ENCODE measurements at regions not wholly inside any gene's neighbourhood (a gene's known extent, or its start where the extent isn't known, plus 50 kb on each side); places are given as distances from the start of the nearest gene placed in this dataset.
A peak's percentile ranks its signal among the peaks of the same experiment; 100 is the strongest.

DNA sequence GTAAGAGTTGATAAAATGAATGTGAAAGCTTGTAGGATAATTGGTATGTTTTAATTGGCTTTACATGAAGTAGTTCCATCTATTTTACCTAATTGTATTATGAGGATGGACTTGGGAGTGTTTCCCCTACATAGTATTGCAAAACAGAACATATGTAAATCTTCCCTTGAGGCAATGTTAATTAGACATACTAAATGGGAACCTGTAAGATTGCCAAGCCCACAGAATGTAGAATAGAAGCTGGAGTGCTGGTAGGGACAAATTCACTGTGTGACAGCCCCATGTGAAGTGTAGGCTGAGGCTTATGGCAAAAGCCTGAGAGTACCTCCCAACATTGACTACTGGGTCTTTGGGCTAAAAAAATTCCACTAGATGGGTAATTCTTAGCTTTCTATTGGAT is 615.0 kb upstream of the AMOT start:
- no peaks in the 10 kb centered on the region for H3K4me1 ChIP-seq (ENCODE audit: control insufficient read depth, insufficient read depth, low read length, unreplicated experiment)

DNA sequence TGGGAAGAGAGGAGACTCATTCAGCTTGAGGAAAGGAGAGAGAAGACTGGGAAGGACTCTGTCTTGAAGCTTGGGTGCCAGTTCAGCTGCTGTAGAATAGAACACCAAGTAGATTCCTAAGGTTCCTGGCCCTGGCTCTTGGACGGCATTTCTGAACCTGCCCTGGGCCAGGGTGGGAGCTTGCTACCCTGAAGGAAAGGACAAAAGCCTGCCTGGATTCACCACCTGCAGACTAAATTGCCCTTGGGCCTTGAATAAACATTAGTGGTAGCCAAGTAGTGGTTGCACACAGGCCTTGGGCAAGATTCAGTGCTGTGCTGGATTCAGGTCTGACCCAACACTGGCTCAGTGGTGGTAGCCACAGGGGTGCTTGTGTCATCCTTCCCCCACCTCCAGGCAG is 588.4 kb upstream of the AMOT start:
- Histone ChIP-seq H3K36me3 (ENCODE audit: insufficient read depth, low read length) (no peaks in the 10 kb centered on the region), H2AFZ (ENCODE audit: low read length, unreplicated experiment) (no peak overlapping the region), H3K4me1 (ENCODE audit: control insufficient read depth, insufficient read depth, low read length, unreplicated experiment) (no peaks in the 10 kb centered on the region), H3K79me2 (ENCODE audit: control insufficient read depth, insufficient read depth, low read length, unreplicated experiment) (no peaks in the 10 kb centered on the region), H3K4me3 (ENCODE audit: low read depth, low read length) (no peak overlapping the region), H3K27ac (ENCODE audit: low read depth, low read length) (no peak overlapping the region), H3K27me3 (ENCODE audit: insufficient read depth, low read length) (no peaks in the 10 kb centered on the region)

More for the DNA sequence above, 615.0 kb upstream of the AMOT start:
- Histone ChIP-seq H3K27me3 (ENCODE audit: insufficient read depth, low read length) (no peaks in the 10 kb centered on the region), H3K4me3 (ENCODE audit: low read depth, low read length) (no peak overlapping the region), H3K36me3 (ENCODE audit: insufficient read depth, low read length) (no peaks in the 10 kb centered on the region), H2AFZ (ENCODE audit: low read length, unreplicated experiment) (no peak overlapping the region), H3K27ac (ENCODE audit: low read depth, low read length) (no peak overlapping the region), H3K79me2 (ENCODE audit: control insufficient read depth, insufficient read depth, low read length, unreplicated experiment) (no peaks in the 10 kb centered on the region)

DNA sequence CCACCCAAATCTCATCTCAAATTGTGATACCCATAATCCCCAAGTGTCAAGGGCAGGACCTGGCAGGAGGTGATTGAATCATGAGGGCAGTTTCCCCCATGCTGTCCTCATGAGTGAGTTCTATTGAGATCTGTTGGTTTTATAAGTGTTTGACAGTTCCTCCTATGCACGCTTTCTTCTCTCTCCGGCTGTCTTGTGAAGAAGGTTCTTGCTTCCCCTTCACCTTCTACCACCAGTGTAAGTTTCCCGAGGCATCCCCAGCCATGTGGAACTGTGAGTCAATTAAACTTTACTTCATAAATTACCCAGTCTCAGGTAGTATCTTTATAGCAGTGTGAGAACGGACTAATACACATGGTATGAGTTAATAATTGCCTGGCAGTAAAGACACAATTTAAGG is 581.7 kb upstream of the AMOT start:
- Histone ChIP-seq H3K27me3 (ENCODE audit: insufficient read depth, low read length) (no peaks in the 10 kb centered on the region), H3K36me3 (ENCODE audit: insufficient read depth, low read length) (no peaks in the 10 kb centered on the region), H3K79me2 (ENCODE audit: control insufficient read depth, insufficient read depth, low read length, unreplicated experiment) (no peaks in the 10 kb centered on the region), H3K4me1 (ENCODE audit: control insufficient read depth, insufficient read depth, low read length, unreplicated experiment) (no peaks in the 10 kb centered on the region), H3K27ac (ENCODE audit: low read depth, low read length) (no peak overlapping the region), H3K4me3 (ENCODE audit: low read depth, low read length) (no peak overlapping the region), H2AFZ (ENCODE audit: low read length, unreplicated experiment) (no peak overlapping the region)

DNA sequence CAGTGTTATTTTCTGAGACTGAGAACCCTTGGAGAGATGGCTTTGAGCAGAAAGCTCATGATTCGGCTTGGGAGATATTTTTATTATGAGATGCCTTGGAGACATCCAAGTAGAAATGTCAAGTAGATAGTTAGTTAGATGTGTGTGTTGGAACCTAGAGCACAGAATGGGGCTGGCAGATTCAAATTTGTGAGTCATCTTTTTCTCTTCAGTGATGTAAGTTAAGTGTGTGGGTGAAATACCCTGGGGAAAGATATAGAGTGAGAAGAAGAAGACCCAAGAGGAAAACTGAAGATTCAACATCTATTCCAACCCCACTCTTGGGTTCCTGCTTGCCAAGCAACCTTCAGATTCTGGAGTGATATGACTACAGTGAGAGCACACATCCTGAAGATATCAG is 580.8 kb upstream of the AMOT start:
- Histone ChIP-seq H3K4me1 (ENCODE audit: control insufficient read depth, insufficient read depth, low read length, unreplicated experiment) (no peaks in the 10 kb centered on the region), H2AFZ (ENCODE audit: low read length, unreplicated experiment) (no peak overlapping the region), H3K36me3 (ENCODE audit: insufficient read depth, low read length) (no peaks in the 10 kb centered on the region), H3K4me3 (ENCODE audit: low read depth, low read length) (no peak overlapping the region), H3K79me2 (ENCODE audit: control insufficient read depth, insufficient read depth, low read length, unreplicated experiment) (no peaks in the 10 kb centered on the region), H3K27ac (ENCODE audit: low read depth, low read length) (no peak overlapping the region), H3K27me3 (ENCODE audit: insufficient read depth, low read length) (no peaks in the 10 kb centered on the region)

DNA sequence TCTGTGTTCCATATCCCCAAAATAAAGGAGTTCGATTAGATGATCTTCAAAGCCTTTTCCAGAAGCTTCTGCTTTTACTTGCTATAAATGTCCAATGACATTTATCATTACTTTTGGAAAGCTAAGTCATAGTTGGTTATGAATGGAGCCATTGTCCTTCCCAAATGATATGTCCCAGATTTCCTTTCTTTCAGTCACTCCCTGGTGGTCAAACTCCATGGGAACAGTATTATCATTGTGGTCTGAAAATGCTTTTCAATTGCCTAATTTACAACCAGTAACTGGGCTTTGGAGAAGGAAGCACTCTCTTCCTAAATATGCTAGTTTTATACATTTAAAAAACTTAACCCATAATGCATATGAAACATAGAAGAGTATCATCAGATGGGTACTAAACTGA is 571.5 kb upstream of the AMOT start:
- Histone ChIP-seq H3K79me2 (ENCODE audit: control insufficient read depth, insufficient read depth, low read length, unreplicated experiment) (no peaks in the 10 kb centered on the region), H3K36me3 (ENCODE audit: insufficient read depth, low read length) (no peaks in the 10 kb centered on the region), H3K27ac (ENCODE audit: low read depth, low read length) (no peak overlapping the region), H3K4me1 (ENCODE audit: control insufficient read depth, insufficient read depth, low read length, unreplicated experiment) (no peaks in the 10 kb centered on the region), H3K4me3 (ENCODE audit: low read depth, low read length) (no peak overlapping the region), H2AFZ (ENCODE audit: low read length, unreplicated experiment) (no peak overlapping the region), H3K27me3 (ENCODE audit: insufficient read depth, low read length) (no peaks in the 10 kb centered on the region)

DNA sequence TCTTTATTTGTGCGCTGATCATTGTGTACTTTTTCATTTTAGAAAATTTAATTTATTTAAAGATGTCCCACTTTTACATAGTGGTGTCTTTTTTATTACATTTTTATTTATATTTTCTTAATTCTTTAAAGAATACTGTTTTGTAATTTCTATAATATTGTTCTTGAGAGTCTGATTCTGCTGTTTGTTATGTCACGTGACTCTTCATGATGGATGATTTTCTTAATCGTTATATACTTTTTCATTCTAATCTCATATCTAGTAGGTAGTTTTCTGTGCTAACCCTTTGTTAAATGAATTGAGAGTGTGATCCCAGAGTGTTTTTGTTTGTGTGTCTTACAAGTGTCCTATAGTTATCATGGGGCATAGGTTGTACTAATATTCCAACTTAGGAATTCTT is 568.2 kb upstream of the AMOT start:
- Histone ChIP-seq H3K36me3 (ENCODE audit: insufficient read depth, low read length) (no peaks in the 10 kb centered on the region), H3K27me3 (ENCODE audit: insufficient read depth, low read length) (no peaks in the 10 kb centered on the region), H3K4me3 (ENCODE audit: low read depth, low read length) (no peak overlapping the region), H2AFZ (ENCODE audit: low read length, unreplicated experiment) (no peak overlapping the region), H3K4me1 (ENCODE audit: control insufficient read depth, insufficient read depth, low read length, unreplicated experiment) (no peaks in the 10 kb centered on the region), H3K27ac (ENCODE audit: low read depth, low read length) (no peak overlapping the region), H3K79me2 (ENCODE audit: control insufficient read depth, insufficient read depth, low read length, unreplicated experiment) (no peaks in the 10 kb centered on the region)

DNA sequence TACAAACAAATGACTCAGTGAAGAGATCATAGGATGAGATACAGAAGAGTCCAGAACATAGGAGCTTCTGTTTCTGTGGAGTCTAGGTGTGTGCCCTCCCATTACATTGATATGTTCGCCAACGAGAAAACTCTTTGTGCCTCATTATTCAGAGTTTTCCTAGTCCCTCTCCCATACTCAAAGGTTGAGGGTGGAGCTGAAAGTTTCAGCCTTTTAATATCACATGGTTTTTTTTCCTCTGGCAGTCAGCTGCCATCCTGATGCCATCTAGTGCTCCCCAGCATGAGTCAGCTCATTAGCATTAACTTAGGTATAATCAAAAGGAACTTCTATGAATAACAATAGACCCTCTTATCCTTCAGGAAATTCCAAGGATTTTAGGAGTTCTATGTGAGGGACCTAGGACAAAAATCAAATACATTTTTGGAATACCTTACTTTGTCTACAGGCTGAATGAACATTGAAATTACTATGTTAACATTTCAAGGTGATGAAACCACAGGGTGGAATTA is 559.6 kb upstream of the AMOT start:
- Histone ChIP-seq H3K4me3 (ENCODE audit: low read depth, low read length) (peak overlapping the region; percentile 37; the same call in 1 of the 2 replicates), H3K27me3 (ENCODE audit: insufficient read depth, low read length) (no peaks in the 10 kb centered on the region), H3K27ac (ENCODE audit: low read depth, low read length) (peak overlapping the region; percentile 56)

DNA sequence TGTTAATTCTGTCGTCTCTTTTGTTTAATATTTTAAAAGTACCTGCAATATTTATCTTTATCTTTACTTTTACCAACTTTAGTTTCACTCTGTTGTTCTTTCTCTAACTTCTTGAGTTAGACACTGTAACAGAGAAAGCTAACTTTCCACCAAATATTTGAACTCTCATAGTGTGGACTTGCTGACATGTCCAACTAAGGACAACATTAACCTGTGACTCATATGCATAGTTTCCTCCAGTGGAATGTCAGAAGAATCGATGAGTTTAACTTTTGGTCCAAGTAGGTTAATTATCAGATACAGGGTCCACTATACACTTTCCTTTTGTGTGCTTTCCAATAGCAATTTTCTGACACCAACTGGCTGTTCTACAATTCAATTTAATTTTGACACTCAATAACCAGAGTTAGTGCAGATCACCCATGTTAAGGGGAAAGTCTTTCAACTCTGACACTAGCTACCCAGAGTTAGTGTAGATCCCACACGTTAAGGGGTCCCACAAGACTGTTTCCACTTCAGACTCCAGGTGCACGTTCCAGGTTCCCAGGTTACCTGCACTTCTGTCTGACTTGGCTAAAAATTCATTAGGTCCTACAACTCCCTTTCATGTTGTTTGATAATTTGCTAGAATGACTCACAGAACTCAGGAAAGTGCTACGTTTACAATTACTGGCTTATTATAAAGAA is 559.0 kb upstream of the AMOT start:
- Histone ChIP-seq H3K36me3 (ENCODE audit: insufficient read depth, low read length) (no peaks in the 10 kb centered on the region), H3K4me1 (ENCODE audit: control insufficient read depth, insufficient read depth, low read length, unreplicated experiment) (peaks cover 14% of the 10 kb centered on the region), H3K4me3 (ENCODE audit: low read depth, low read length) (peak overlapping the region; percentile 37; the same call in 1 of the 2 replicates), H3K79me2 (ENCODE audit: control insufficient read depth, insufficient read depth, low read length, unreplicated experiment) (no peaks in the 10 kb centered on the region), H3K27ac (ENCODE audit: low read depth, low read length) (peak overlapping the region; percentile 56), H3K27me3 (ENCODE audit: insufficient read depth, low read length) (no peaks in the 10 kb centered on the region), H2AFZ (ENCODE audit: low read length, unreplicated experiment) (no peak overlapping the region)

More for the DNA sequence above, 559.6 kb upstream of the AMOT start:
- Histone ChIP-seq H3K36me3 (ENCODE audit: insufficient read depth, low read length) (no peaks in the 10 kb centered on the region), H2AFZ (ENCODE audit: low read length, unreplicated experiment) (no peak overlapping the region), H3K4me1 (ENCODE audit: control insufficient read depth, insufficient read depth, low read length, unreplicated experiment) (peaks cover 14% of the 10 kb centered on the region), H3K79me2 (ENCODE audit: control insufficient read depth, insufficient read depth, low read length, unreplicated experiment) (no peaks in the 10 kb centered on the region)

DNA sequence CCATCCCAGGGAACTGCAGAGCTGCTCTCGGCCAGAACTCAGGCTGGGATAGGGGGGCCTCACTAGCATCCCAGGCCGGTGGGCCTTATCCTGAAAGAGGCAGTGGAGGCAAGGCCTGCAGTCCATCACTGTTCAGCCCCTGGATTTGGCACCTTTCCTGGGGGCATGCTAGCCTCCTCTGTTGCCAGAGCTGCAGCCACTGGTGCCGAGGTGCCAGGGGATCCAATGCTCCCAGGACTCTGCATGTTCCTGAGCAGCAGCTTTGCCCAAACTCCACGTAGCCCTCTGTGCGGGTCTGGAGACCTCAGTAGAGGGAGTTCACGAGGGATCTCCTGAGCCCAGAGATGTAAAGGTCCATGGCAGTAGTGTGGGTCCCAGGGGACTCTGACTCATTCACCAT is 551.7 kb upstream of the AMOT start:
- H3K36me3 ChIP-seq (ENCODE audit: insufficient read depth, low read length), result no peaks in the 10 kb centered on the region

DNA sequence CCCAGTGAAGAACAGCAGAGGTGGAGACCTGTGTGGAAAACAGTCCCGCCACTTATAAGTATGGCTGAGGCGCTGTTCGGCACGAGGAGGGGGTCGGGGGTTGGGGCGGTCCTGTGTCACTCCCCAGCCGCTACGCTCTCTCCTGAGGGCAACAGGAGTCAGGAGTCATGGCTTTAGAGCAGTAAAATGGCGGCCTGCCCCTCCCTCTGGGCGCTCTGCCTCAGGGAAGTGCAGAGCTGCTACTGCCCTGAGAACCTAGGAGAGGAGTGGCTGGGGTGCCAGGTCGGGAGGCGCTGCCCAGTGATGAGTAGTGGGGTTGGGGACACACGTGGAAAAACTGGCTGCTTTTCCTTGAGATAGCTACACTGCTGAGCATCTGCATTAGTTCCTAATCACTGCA is 551.2 kb upstream of the AMOT start:
- Histone ChIP-seq H3K79me2 (ENCODE audit: control insufficient read depth, insufficient read depth, low read length, unreplicated experiment) (no peaks in the 10 kb centered on the region), H3K4me1 (ENCODE audit: control insufficient read depth, insufficient read depth, low read length, unreplicated experiment) (peaks cover 10% of the 10 kb centered on the region), H2AFZ (ENCODE audit: low read length, unreplicated experiment) (no peak overlapping the region), H3K27me3 (ENCODE audit: insufficient read depth, low read length) (no peaks in the 10 kb centered on the region), H3K4me3 (ENCODE audit: low read depth, low read length) (no peak overlapping the region), H3K36me3 (ENCODE audit: insufficient read depth, low read length) (no peaks in the 10 kb centered on the region), H3K27ac (ENCODE audit: low read depth, low read length) (no peak overlapping the region)

More for the DNA sequence above, 551.7 kb upstream of the AMOT start:
- H3K79me2 ChIP-seq (ENCODE audit: control insufficient read depth, insufficient read depth, low read length, unreplicated experiment), result no peaks in the 10 kb centered on the region
- no peaks in the 10 kb centered on the region for H3K27me3 ChIP-seq (ENCODE audit: insufficient read depth, low read length)
- H3K4me1 ChIP-seq (ENCODE audit: control insufficient read depth, insufficient read depth, low read length, unreplicated experiment), result peaks cover 5% of the 10 kb centered on the region
- H3K4me3 ChIP-seq (ENCODE audit: low read depth, low read length), result no peak overlapping the region
- H3K27ac ChIP-seq (ENCODE audit: low read depth, low read length), result no peak overlapping the region
- H2AFZ ChIP-seq (ENCODE audit: low read length, unreplicated experiment), result no peak overlapping the region

DNA sequence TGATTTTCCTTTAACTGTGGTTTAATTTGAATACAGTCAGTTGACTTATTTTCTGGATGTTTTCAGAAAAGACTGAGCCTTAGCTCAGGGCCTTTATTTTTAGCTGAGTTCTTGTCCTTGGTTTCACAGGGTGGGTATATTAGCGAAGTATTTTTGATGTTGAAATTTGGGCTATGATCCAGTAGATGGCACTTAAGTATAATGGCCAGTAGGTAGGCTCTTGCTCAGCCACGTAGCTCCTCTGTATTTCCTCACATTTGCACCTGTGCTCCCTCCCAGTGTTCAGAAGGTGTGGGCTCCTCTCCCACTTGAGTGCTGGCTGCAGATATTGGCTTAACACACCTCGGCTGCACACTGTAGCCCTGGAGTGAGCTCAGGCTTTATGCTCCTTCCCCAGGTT is 549.9 kb upstream of the AMOT start:
- H3K4me3 ChIP-seq (ENCODE audit: low read depth, low read length), result no peak overlapping the region
- no peaks in the 10 kb centered on the region for H3K36me3 ChIP-seq (ENCODE audit: insufficient read depth, low read length)
- H3K27ac ChIP-seq (ENCODE audit: low read depth, low read length), result no peak overlapping the region
- H2AFZ ChIP-seq (ENCODE audit: low read length, unreplicated experiment), result no peak overlapping the region
- H3K27me3 ChIP-seq (ENCODE audit: insufficient read depth, low read length), result no peaks in the 10 kb centered on the region
- no peaks in the 10 kb centered on the region for H3K79me2 ChIP-seq (ENCODE audit: control insufficient read depth, insufficient read depth, low read length, unreplicated experiment)
- peaks cover 10% of the 10 kb centered on the region for H3K4me1 ChIP-seq (ENCODE audit: control insufficient read depth, insufficient read depth, low read length, unreplicated experiment)
